ENCODE measurements at regions not wholly inside any gene's neighbourhood (a gene's known extent, or its start where the extent isn't known, plus 50 kb on each side); places are given as distances from the start of the nearest gene placed in this dataset.

GRCh38 chr3:117488983-117489382 lies 779.4 kb downstream of the TUSC7 start:
- TF ChIP-seq, protein P1, sequence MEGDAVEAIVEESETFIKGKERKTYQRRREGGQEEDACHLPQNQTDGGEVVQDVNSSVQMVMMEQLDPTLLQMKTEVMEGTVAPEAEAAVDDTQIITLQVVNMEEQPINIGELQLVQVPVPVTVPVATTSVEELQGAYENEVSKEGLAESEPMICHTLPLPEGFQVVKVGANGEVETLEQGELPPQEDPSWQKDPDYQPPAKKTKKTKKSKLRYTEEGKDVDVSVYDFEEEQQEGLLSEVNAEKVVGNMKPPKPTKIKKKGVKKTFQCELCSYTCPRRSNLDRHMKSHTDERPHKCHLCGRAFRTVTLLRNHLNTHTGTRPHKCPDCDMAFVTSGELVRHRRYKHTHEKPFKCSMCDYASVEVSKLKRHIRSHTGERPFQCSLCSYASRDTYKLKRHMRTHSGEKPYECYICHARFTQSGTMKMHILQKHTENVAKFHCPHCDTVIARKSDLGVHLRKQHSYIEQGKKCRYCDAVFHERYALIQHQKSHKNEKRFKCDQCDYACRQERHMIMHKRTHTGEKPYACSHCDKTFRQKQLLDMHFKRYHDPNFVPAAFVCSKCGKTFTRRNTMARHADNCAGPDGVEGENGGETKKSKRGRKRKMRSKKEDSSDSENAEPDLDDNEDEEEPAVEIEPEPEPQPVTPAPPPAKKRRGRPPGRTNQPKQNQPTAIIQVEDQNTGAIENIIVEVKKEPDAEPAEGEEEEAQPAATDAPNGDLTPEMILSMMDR (IDR thresholded peaks at IDR 0.05; ENCODE audit: insufficient read depth, low read depth, low read length): no peak
- no peak for TF ChIP-seq EZH2 (IDR thresholded peaks at IDR 0.05; ENCODE audit: insufficient read depth, low read length)
- no peaks in the 10 kb centered on the region for H3K4me1 ChIP-seq (ENCODE audit: insufficient read depth, low read length)
- no peaks in the 10 kb centered on the region for H3K9me3 ChIP-seq (ENCODE audit: insufficient read depth, low read depth, low read length)
- H3K79me2 ChIP-seq (ENCODE audit: insufficient read depth, low read length): no peaks in the 10 kb centered on the region
- no peak overlapping the region for H3K4me2 ChIP-seq (ENCODE audit: low read length)
- no peaks in the 10 kb centered on the region for H4K20me1 ChIP-seq (ENCODE audit: insufficient read depth, low read length)
- H3K36me3 ChIP-seq (ENCODE audit: insufficient read depth, low read length): no peaks in the 10 kb centered on the region
- FAIRE-seq (no peak), DNase-seq (ENCODE audit: low read depth) (no peak)
- Mint-ChIP-seq H3K27ac (ENCODE audit: unreplicated experiment) (no peak overlapping the region), H3K4me1 (ENCODE audit: low read depth, unreplicated experiment) (no peaks in the 10 kb centered on the region), H3K4me3 (ENCODE audit: unreplicated experiment) (no peak overlapping the region), H3K27me3 (ENCODE audit: low read depth, unreplicated experiment) (no peaks in the 10 kb centered on the region), H3K9me3 (ENCODE audit: unreplicated experiment) (no peaks in the 10 kb centered on the region), H3K36me3 (ENCODE audit: low read depth, unreplicated experiment) (no peaks in the 10 kb centered on the region)
- no peak overlapping the region for H2AFZ ChIP-seq (ENCODE audit: low read depth, low read length)
- no peaks in the 10 kb centered on the region for H3K27me3 ChIP-seq (ENCODE audit: insufficient read depth, low read length)
- H3K27ac ChIP-seq (ENCODE audit: low read depth, low read length): no peak overlapping the region
- no peak overlapping the region for H3K4me3 ChIP-seq (ENCODE audit: insufficient read depth, low read depth, low read length)
- H3K9ac ChIP-seq (ENCODE audit: low read length): no peak overlapping the region

GRCh38 chr3:117489663-117490079 lies 780.1 kb downstream of the TUSC7 start:
- H3K4me2 ChIP-seq (ENCODE audit: low read length): no peak overlapping the region
- no peaks in the 10 kb centered on the region for H3K27me3 ChIP-seq (ENCODE audit: insufficient read depth, low read length)
- Mint-ChIP-seq H3K27me3 (ENCODE audit: low read depth, unreplicated experiment) (no peaks in the 10 kb centered on the region), H3K4me3 (ENCODE audit: unreplicated experiment) (no peak overlapping the region), H3K27ac (ENCODE audit: unreplicated experiment) (no peak overlapping the region), H3K36me3 (ENCODE audit: low read depth, unreplicated experiment) (no peaks in the 10 kb centered on the region), H3K9me3 (ENCODE audit: unreplicated experiment) (no peaks in the 10 kb centered on the region), H3K4me1 (ENCODE audit: low read depth, unreplicated experiment) (no peaks in the 10 kb centered on the region)
- no peak for TF ChIP-seq EZH2 (IDR thresholded peaks at IDR 0.05; ENCODE audit: insufficient read depth, low read length)
- no peaks in the 10 kb centered on the region for H3K9me3 ChIP-seq (ENCODE audit: insufficient read depth, low read depth, low read length)
- no peak overlapping the region for H3K4me3 ChIP-seq (ENCODE audit: insufficient read depth, low read depth, low read length)
- H3K4me1 ChIP-seq (ENCODE audit: insufficient read depth, low read length): no peaks in the 10 kb centered on the region
- no peaks in the 10 kb centered on the region for H3K36me3 ChIP-seq (ENCODE audit: insufficient read depth, low read length)
- no peak for DNase-seq (ENCODE audit: low read depth)
- no peaks in the 10 kb centered on the region for H3K79me2 ChIP-seq (ENCODE audit: insufficient read depth, low read length)
- no peak for FAIRE-seq
- H2AFZ ChIP-seq (ENCODE audit: low read depth, low read length): no peak overlapping the region
- no peak overlapping the region for H3K27ac ChIP-seq (ENCODE audit: low read depth, low read length)
- H3K9ac ChIP-seq (ENCODE audit: low read length): no peak overlapping the region
- no peaks in the 10 kb centered on the region for H4K20me1 ChIP-seq (ENCODE audit: insufficient read depth, low read length)

DNA sequence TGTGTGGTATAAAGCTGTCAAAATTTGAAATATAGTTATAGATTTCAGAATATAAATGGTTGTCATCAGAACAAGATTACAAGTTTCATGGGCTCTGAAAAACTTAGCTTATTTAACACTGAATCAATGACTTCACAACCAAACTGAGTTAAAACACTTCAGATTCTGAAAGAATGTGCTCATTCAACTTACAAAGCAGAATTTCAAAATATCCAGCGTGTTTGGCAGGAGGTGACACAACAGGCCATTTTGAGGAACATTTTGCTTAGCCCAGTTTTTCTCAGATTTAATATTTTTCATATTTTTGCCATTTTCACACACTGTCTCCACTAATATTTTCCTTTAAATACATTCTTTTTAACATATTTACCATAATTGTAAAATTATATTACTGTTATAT lies 781.1 kb downstream of the TUSC7 start:
- Histone ChIP-seq H2AFZ (ENCODE audit: low read depth, low read length) (no peak overlapping the region), H3K9me3 (ENCODE audit: insufficient read depth, low read depth, low read length) (no peaks in the 10 kb centered on the region), H3K9ac (ENCODE audit: low read length) (no peak overlapping the region), H3K4me1 (ENCODE audit: insufficient read depth, low read length) (no peaks in the 10 kb centered on the region), H3K4me2 (ENCODE audit: low read length) (no peak overlapping the region), H4K20me1 (ENCODE audit: insufficient read depth, low read length) (no peaks in the 10 kb centered on the region), H3K79me2 (ENCODE audit: insufficient read depth, low read length) (no peaks in the 10 kb centered on the region), H3K4me3 (ENCODE audit: insufficient read depth, low read depth, low read length) (no peak overlapping the region), H3K36me3 (ENCODE audit: insufficient read depth, low read length) (no peaks in the 10 kb centered on the region), H3K27me3 (ENCODE audit: insufficient read depth, low read length) (no peaks in the 10 kb centered on the region), H3K27ac (ENCODE audit: low read depth, low read length) (no peak overlapping the region)
- Mint-ChIP-seq H3K27ac (ENCODE audit: unreplicated experiment) (no peak overlapping the region), H3K9me3 (ENCODE audit: unreplicated experiment) (no peaks in the 10 kb centered on the region), H3K27me3 (ENCODE audit: low read depth, unreplicated experiment) (no peaks in the 10 kb centered on the region), H3K4me1 (ENCODE audit: low read depth, unreplicated experiment) (no peaks in the 10 kb centered on the region), H3K4me3 (ENCODE audit: unreplicated experiment) (no peak overlapping the region), H3K36me3 (ENCODE audit: low read depth, unreplicated experiment) (no peaks in the 10 kb centered on the region)
- TF ChIP-seq, protein P1 (IDR thresholded peaks at IDR 0.05; ENCODE audit: insufficient read depth, low read depth, low read length): no peak
- TF ChIP-seq EZH2 (IDR thresholded peaks at IDR 0.05; ENCODE audit: insufficient read depth, low read length): no peak
- DNase-seq (ENCODE audit: low read depth): no peak
- no peak for FAIRE-seq

Data from astrocyte (in vitro differentiated cells and primary cell).